ENCODE measurements at regions not wholly inside any gene's neighbourhood (a gene's known extent, or its start where the extent isn't known, plus 50 kb on each side); places are given as distances from the start of the nearest gene placed in this dataset.

GRCh38 chr9:99457406-99457805 is 235.3 kb downstream of the SEC61B start:
- TF ChIP-seq MEIS2 (CRISPR knock-in tag; IDR thresholded peaks at IDR 0.05) (no peak), SP140L (CRISPR knock-in tag; IDR thresholded peaks at IDR 0.05; ENCODE audit: borderline replicate concordance) (no peak), ZMYM2 (CRISPR knock-in tag; IDR thresholded peaks at IDR 0.05) (no peak), NCOA1 (CRISPR knock-in tag; IDR thresholded peaks at IDR 0.05) (no peak), MXI1 (IDR thresholded peaks at IDR 0.05; ENCODE audit: borderline replicate concordance, low read depth, low read length) (no peak), JUN (CRISPR knock-in tag; IDR thresholded peaks at IDR 0.05) (no peak), ZNF282 (IDR thresholded peaks at IDR 0.05; ENCODE audit: partially characterized antibody) (no peak), IRF2 (CRISPR knock-in tag; IDR thresholded peaks at IDR 0.05) (no peak), TCF7 (IDR thresholded peaks at IDR 0.05; ENCODE audit: low read depth) (no peak), GABPA (IDR thresholded peaks at IDR 0.05; ENCODE audit: low read depth, low read length) (no peak), GABPA (CRISPR knock-in tag; IDR thresholded peaks at IDR 0.05; ENCODE audit: low read depth) (no peak), ZBTB34 (CRISPR knock-in tag; IDR thresholded peaks at IDR 0.05) (no peak), DMAP1 (CRISPR knock-in tag; IDR thresholded peaks at IDR 0.05) (no peak)
